IPS-15b (cell line): ENCODE measurements at regions not wholly inside any gene's neighbourhood (a gene's known extent, or its start where the extent isn't known, plus 50 kb on each side); places are given as distances from the start of the nearest gene placed in this dataset.

Experiments
- H3K27me3 ChIP-seq: one replicate; pipeline ENCODE4 v1.6.1; 2013; ENCODE audit warnings: low read length; ENCODE audit not compliant: control insufficient read depth, insufficient read depth
- H3K36me3 ChIP-seq: one replicate; pipeline ENCODE4 v1.6.1; 2013; ENCODE audit warnings: low read length; ENCODE audit not compliant: control insufficient read depth, insufficient read depth
- H3K4me1 ChIP-seq: one replicate; pipeline ENCODE4 v1.6.1; 2013; ENCODE audit warnings: mild to moderate bottlenecking, low read length; ENCODE audit not compliant: control insufficient read depth, insufficient read depth
- H3K4me3 ChIP-seq: one replicate; pipeline ENCODE4 v1.5.1; 2013; ENCODE audit warnings: low read depth, low read length
- H3K9ac ChIP-seq: one replicate; pipeline ENCODE4 v1.6.1; 2013; ENCODE audit warnings: low read depth, mild to moderate bottlenecking, low read length
- H3K9me3 ChIP-seq: one replicate; pipeline ENCODE4 v1.6.1; 2013; ENCODE audit warnings: mild to moderate bottlenecking, low read length; ENCODE audit not compliant: control insufficient read depth, insufficient read depth

GRCh38 chr2:19543663-19544383 lies 185.4 kb upstream of the OSR1 start:
- no peak overlapping the region for H3K4me3 ChIP-seq
- H3K4me1 ChIP-seq = no peaks in the 10 kb centered on the region
- H3K36me3 ChIP-seq = no peaks in the 10 kb centered on the region
- H3K27me3 ChIP-seq = no peaks in the 10 kb centered on the region
- no peak overlapping the region for H3K9ac ChIP-seq
- H3K9me3 ChIP-seq = no peaks in the 10 kb centered on the region

GRCh38 chr2:19542796-19543662 lies 184.6 kb upstream of the OSR1 start:
- no peaks in the 10 kb centered on the region for H3K4me1 ChIP-seq
- no peak overlapping the region for H3K4me3 ChIP-seq
- no peaks in the 10 kb centered on the region for H3K36me3 ChIP-seq
- H3K9me3 ChIP-seq = no peaks in the 10 kb centered on the region
- no peak overlapping the region for H3K9ac ChIP-seq
- no peaks in the 10 kb centered on the region for H3K27me3 ChIP-seq

GRCh38 chr2:19541884-19542283 lies 183.5 kb upstream of the OSR1 start:
- no peaks in the 10 kb centered on the region for H3K36me3 ChIP-seq
- no peak overlapping the region for H3K9ac ChIP-seq
- no peak overlapping the region for H3K4me3 ChIP-seq
- no peaks in the 10 kb centered on the region for H3K4me1 ChIP-seq
- H3K9me3 ChIP-seq = no peaks in the 10 kb centered on the region
- H3K27me3 ChIP-seq = no peaks in the 10 kb centered on the region

- H3K36me3 ChIP-seq = no peaks in the 10 kb centered on the region
- H3K9ac ChIP-seq = no peak overlapping the region
- no peaks in the 10 kb centered on the region for H3K9me3 ChIP-seq
- H3K4me1 ChIP-seq = no peaks in the 10 kb centered on the region
- H3K4me3 ChIP-seq = no peak overlapping the region
- no peaks in the 10 kb centered on the region for H3K27me3 ChIP-seq
Observed at GRCh38 chr2:19540739-19541525, 182.5 kb upstream of the OSR1 start.

- no peak overlapping the region for H3K4me3 ChIP-seq
- H3K4me1 ChIP-seq = no peaks in the 10 kb centered on the region
- H3K9me3 ChIP-seq = no peaks in the 10 kb centered on the region
- no peaks in the 10 kb centered on the region for H3K27me3 ChIP-seq
- H3K36me3 ChIP-seq = no peaks in the 10 kb centered on the region
- H3K9ac ChIP-seq = no peak overlapping the region
Observed at GRCh38 chr2:19538411-19538963, 180.1 kb upstream of the OSR1 start.

- H3K9me3 ChIP-seq = no peaks in the 10 kb centered on the region
- H3K4me1 ChIP-seq = no peaks in the 10 kb centered on the region
- no peak overlapping the region for H3K9ac ChIP-seq
- H3K4me3 ChIP-seq = no peak overlapping the region
- H3K27me3 ChIP-seq = no peaks in the 10 kb centered on the region
- no peaks in the 10 kb centered on the region for H3K36me3 ChIP-seq
Observed at GRCh38 chr2:19536136-19536535, 177.7 kb upstream of the OSR1 start.

- no peaks in the 10 kb centered on the region for H3K36me3 ChIP-seq
- no peak overlapping the region for H3K9ac ChIP-seq
- H3K27me3 ChIP-seq = no peaks in the 10 kb centered on the region
- no peak overlapping the region for H3K4me3 ChIP-seq
- H3K9me3 ChIP-seq = no peaks in the 10 kb centered on the region
- H3K4me1 ChIP-seq = no peaks in the 10 kb centered on the region
Observed at GRCh38 chr2:19532547-19533196, 174.2 kb upstream of the OSR1 start.

GRCh38 chr2:19529677-19530076 lies 171.3 kb upstream of the OSR1 start:
- Histone ChIP-seq H3K9ac (no peak overlapping the region), H3K36me3 (no peaks in the 10 kb centered on the region), H3K27me3 (no peaks in the 10 kb centered on the region), H3K4me1 (no peaks in the 10 kb centered on the region), H3K4me3 (no peak overlapping the region), H3K9me3 (no peaks in the 10 kb centered on the region)

GRCh38 chr2:19527771-19528170 lies 169.3 kb upstream of the OSR1 start:
- Histone ChIP-seq H3K27me3 (no peaks in the 10 kb centered on the region), H3K4me3 (no peak overlapping the region), H3K9ac (no peak overlapping the region), H3K4me1 (no peaks in the 10 kb centered on the region), H3K9me3 (no peaks in the 10 kb centered on the region), H3K36me3 (no peaks in the 10 kb centered on the region)

- no peaks in the 10 kb centered on the region for H3K9me3 ChIP-seq
- no peak overlapping the region for H3K9ac ChIP-seq
- no peak overlapping the region for H3K4me3 ChIP-seq
- H3K36me3 ChIP-seq = no peaks in the 10 kb centered on the region
- no peaks in the 10 kb centered on the region for H3K4me1 ChIP-seq
- H3K27me3 ChIP-seq = no peaks in the 10 kb centered on the region
Observed at GRCh38 chr2:19525313-19525712, 166.9 kb upstream of the OSR1 start.

GRCh38 chr2:19519045-19519444 lies 160.6 kb upstream of the OSR1 start:
- H3K9ac ChIP-seq = no peak overlapping the region
- H3K4me3 ChIP-seq = no peak overlapping the region
- no peaks in the 10 kb centered on the region for H3K4me1 ChIP-seq
- no peaks in the 10 kb centered on the region for H3K9me3 ChIP-seq
- H3K27me3 ChIP-seq = no peaks in the 10 kb centered on the region
- no peaks in the 10 kb centered on the region for H3K36me3 ChIP-seq
